ENCODE measurements at regions not wholly inside any gene's neighbourhood (a gene's known extent, or its start where the extent isn't known, plus 50 kb on each side); places are given as distances from the start of the nearest gene placed in this dataset.

DNA sequence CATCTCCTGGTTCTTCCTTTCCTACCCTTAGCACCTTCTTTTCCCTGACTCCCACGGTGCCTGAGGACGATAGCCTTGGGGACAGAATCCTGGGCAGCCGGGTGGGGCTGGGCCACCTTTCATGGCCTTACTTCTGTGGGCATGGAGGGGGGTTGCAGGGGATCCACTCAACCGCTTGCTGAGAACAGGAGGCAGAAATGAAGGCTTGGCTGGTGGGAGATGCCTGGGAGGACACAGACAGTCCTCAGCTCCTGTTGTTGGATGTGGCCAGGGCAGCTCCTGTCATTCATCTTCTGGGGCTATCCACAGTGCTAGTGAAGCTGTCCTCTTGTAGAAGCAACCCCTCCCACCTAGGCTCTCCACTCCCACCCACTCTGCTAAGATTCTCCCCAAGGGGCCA is 95.5 kb upstream of the CELF4 start:
- Histone ChIP-seq H3K27ac (ENCODE audit: control insufficient read depth, insufficient read depth) (no peak overlapping the region), H3K27me3 (replicated peaks in 1 of 2; ENCODE audit: control insufficient read depth in 2 of 2, insufficient read depth in 2 of 2, low read length in 1 of 2) (no peaks in the 10 kb centered on the region; a peak in 1 of 4 replicates), H3K4me3 (no peak overlapping the region), H3K9ac (ENCODE audit: control insufficient read depth, insufficient read depth, low read length) (no peak overlapping the region), H3K4me1 (ENCODE audit: control insufficient read depth, insufficient read depth, low read length) (no peaks in the 10 kb centered on the region), H3K9me3 (replicated peaks; ENCODE audit: control insufficient read depth, insufficient read depth, low read length) (no peaks in the 10 kb centered on the region), H3K79me2 (ENCODE audit: control insufficient read depth, insufficient read depth, low read length) (no peaks in the 10 kb centered on the region), H2AFZ (ENCODE audit: control insufficient read depth, low read depth, low read length) (no peak overlapping the region), H3K4me2 (ENCODE audit: control insufficient read depth, insufficient read depth) (no peak overlapping the region), H3K36me3 (ENCODE audit: control insufficient read depth in 2 of 2, insufficient read depth in 2 of 2, low read length in 1 of 2) (no peaks in the 10 kb centered on the region), H4K20me1 (ENCODE audit: control insufficient read depth, insufficient read depth) (no peaks in the 10 kb centered on the region)
- ChIA-PET POLR2A (no interaction called here), RAD21 (ENCODE audit: unreplicated experiment) (no interaction called here), CTCF (no interaction called here), SMC1A (ENCODE audit: uncharacterized antibody, unreplicated experiment) (no interaction called here)
- TF ChIP-seq, protein P1, sequence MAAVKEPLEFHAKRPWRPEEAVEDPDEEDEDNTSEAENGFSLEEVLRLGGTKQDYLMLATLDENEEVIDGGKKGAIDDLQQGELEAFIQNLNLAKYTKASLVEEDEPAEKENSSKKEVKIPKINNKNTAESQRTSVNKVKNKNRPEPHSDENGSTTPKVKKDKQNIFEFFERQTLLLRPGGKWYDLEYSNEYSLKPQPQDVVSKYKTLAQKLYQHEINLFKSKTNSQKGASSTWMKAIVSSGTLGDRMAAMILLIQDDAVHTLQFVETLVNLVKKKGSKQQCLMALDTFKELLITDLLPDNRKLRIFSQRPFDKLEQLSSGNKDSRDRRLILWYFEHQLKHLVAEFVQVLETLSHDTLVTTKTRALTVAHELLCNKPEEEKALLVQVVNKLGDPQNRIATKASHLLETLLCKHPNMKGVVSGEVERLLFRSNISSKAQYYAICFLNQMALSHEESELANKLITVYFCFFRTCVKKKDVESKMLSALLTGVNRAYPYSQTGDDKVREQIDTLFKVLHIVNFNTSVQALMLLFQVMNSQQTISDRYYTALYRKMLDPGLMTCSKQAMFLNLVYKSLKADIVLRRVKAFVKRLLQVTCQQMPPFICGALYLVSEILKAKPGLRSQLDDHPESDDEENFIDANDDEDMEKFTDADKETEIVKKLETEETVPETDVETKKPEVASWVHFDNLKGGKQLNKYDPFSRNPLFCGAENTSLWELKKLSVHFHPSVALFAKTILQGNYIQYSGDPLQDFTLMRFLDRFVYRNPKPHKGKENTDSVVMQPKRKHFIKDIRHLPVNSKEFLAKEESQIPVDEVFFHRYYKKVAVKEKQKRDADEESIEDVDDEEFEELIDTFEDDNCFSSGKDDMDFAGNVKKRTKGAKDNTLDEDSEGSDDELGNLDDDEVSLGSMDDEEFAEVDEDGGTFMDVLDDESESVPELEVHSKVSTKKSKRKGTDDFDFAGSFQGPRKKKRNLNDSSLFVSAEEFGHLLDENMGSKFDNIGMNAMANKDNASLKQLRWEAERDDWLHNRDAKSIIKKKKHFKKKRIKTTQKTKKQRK (IDR thresholded peaks at IDR 0.05; ENCODE audit: low read depth, low read length): no peak
- TF ChIP-seq TCF12 (IDR thresholded peaks at IDR 0.05; ENCODE audit: low read depth, low read length) (no peak), SMAD5 (IDR thresholded peaks at IDR 0.05; ENCODE audit: low read depth) (no peak), ZZZ3 (IDR thresholded peaks at IDR 0.05; ENCODE audit: control insufficient read depth, insufficient read length, low read depth) (no peak), YY1 (IDR thresholded peaks at IDR 0.05; ENCODE audit: low read depth, low read length) (no peak), STAT3 (IDR thresholded peaks at IDR 0.05; ENCODE audit: low read depth, low read length) (no peak), IKZF2 (IDR thresholded peaks at IDR 0.05) (no peak), BMI1 (IDR thresholded peaks at IDR 0.05; ENCODE audit: borderline replicate concordance) (no peak), CHD4 (IDR thresholded peaks at IDR 0.05) (no peak), BHLHE40 (IDR thresholded peaks at IDR 0.05; ENCODE audit: borderline replicate concordance in 1 of 2, low read depth in 2 of 2, low read length in 1 of 2) (no peak), RELA (IDR thresholded peaks at IDR 0.05; ENCODE audit: borderline replicate concordance, partially characterized antibody) (no peak)
- TF ChIP-seq, protein P2, sequence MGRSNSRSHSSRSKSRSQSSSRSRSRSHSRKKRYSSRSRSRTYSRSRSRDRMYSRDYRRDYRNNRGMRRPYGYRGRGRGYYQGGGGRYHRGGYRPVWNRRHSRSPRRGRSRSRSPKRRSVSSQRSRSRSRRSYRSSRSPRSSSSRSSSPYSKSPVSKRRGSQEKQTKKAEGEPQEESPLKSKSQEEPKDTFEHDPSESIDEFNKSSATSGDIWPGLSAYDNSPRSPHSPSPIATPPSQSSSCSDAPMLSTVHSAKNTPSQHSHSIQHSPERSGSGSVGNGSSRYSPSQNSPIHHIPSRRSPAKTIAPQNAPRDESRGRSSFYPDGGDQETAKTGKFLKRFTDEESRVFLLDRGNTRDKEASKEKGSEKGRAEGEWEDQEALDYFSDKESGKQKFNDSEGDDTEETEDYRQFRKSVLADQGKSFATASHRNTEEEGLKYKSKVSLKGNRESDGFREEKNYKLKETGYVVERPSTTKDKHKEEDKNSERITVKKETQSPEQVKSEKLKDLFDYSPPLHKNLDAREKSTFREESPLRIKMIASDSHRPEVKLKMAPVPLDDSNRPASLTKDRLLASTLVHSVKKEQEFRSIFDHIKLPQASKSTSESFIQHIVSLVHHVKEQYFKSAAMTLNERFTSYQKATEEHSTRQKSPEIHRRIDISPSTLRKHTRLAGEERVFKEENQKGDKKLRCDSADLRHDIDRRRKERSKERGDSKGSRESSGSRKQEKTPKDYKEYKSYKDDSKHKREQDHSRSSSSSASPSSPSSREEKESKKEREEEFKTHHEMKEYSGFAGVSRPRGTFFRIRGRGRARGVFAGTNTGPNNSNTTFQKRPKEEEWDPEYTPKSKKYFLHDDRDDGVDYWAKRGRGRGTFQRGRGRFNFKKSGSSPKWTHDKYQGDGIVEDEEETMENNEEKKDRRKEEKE (IDR thresholded peaks at IDR 0.05): no peak
- TF ChIP-seq, protein P3, sequence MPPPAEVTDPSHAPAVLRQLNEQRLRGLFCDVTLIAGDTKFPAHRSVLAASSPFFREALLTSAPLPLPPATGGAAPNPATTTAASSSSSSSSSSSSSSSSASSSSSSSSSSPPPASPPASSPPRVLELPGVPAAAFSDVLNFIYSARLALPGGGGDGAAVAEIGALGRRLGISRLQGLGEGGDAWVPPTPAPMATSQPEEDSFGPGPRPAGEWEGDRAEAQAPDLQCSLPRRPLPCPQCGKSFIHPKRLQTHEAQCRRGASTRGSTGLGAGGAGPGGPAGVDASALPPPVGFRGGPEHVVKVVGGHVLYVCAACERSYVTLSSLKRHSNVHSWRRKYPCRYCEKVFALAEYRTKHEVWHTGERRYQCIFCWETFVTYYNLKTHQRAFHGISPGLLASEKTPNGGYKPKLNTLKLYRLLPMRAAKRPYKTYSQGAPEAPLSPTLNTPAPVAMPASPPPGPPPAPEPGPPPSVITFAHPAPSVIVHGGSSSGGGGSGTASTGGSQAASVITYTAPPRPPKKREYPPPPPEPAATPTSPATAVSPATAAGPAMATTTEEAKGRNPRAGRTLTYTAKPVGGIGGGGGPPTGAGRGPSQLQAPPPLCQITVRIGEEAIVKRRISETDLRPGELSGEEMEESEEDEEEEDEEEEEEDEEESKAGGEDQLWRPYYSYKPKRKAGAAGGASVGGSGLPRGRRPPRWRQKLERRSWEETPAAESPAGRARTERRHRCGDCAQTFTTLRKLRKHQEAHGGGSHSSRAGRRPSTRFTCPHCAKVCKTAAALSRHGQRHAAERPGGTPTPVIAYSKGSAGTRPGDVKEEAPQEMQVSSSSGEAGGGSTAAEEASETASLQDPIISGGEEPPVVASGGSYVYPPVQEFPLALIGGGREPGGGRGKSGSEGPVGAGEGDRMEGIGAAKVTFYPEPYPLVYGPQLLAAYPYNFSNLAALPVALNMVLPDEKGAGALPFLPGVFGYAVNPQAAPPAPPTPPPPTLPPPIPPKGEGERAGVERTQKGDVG (CRISPR knock-in tag; IDR thresholded peaks at IDR 0.05): no peak
- ATAC-seq (no peak), FAIRE-seq (no peak), DNase-seq (ENCODE audit: low read depth, low spot score) (no peak)
- intact Hi-C loops (cut with micrococcal nuclease; ENCODE audit: unreplicated experiment) (no loop called here), in situ Hi-C loops (cut with MboI) (no loop called here)
- no TSS peak for BruUV-seq (replicated peaks)
- 0% methylated on average over 4 of the region's 4 CpGs for WGBS (ENCODE audit: insufficient coverage, insufficient replicate concordance, low lambda C conversion rate, missing lambda C conversion rate)

Measured in GM12878 (cell line).